T-cell (primary cell): ENCODE measurements at regions not wholly inside any gene's neighbourhood (a gene's known extent, or its start where the extent isn't known, plus 50 kb on each side); places are given as distances from the start of the nearest gene placed in this dataset.

ENCODE experiments used
- ATAC-seq, 4 experiments: fragments of 200-7000 bp in 3 of 4; fragments of 150-1000 bp in 1 of 4; cut with Tn5 transposase; replicated peaks in 1 of 4; 1 replicate in 3 of 4; 2 replicates in 1 of 4; pipeline ENCODE4 v1.10.0; 2021; ENCODE audit warnings: moderate library complexity in 3 of 4, mild to moderate bottlenecking in 2 of 4, moderate number of reproducible peaks in 1 of 4
- CTCF ChIA-PET, 2 donors: fragments of 300-600 bp; sonication (Branson Sonifier 250); formaldehyde crosslinking; loops; one replicate each; lab custom pipeline; 2022; ENCODE audit warnings: antibody characterized with exemption in 2 of 2; lab: Charles Lee
- POLR2A ChIA-PET, 2 donors: fragments of 300-600 bp; sonication (Branson Sonifier 250); formaldehyde crosslinking; loops; one replicate each; lab custom pipeline; 2022; ENCODE audit warnings: antibody characterized with exemption in 2 of 2; lab: Charles Lee
- DNase-seq, 35 experiments: peaks; one replicate each; pipeline versions ENCODE4 v3.0.0 to v3.0.0-alpha.2; 2013 to 2023
- H3K27ac ChIP-seq: one replicate; pipeline ENCODE4 v1.5.1; 2013; ENCODE audit warnings: low read length
- H3K27me3 ChIP-seq, 2 experiments: replicated peaks in 1 of 2; 1 replicate in 1 of 2; 2 replicates in 1 of 2; pipeline versions ENCODE4 v1.6.1 to v1.7.0; 2013; ENCODE audit warnings: low read length in 1 of 2, mixed read lengths in 1 of 2; ENCODE audit not compliant: control insufficient read depth in 2 of 2, insufficient read depth in 2 of 2; ENCODE audit errors: extremely low read depth in 1 of 2
- H3K36me3 ChIP-seq, 2 donors: 1 replicate in 1 of 2; 2 replicates in 1 of 2; pipeline versions ENCODE4 v1.6.1 to v1.7.0; 2013; ENCODE audit warnings: low read length in 1 of 2; ENCODE audit not compliant: control insufficient read depth in 2 of 2, insufficient read depth in 1 of 2; ENCODE audit errors: extremely low read depth in 1 of 2
- H3K4me1 ChIP-seq, 2 experiments: 1 replicate in 1 of 2; 2 replicates in 1 of 2; pipeline versions ENCODE4 v1.6.1 to v1.7.0; 2013; ENCODE audit warnings: low read length in 2 of 2, mixed read lengths in 1 of 2; ENCODE audit not compliant: insufficient read depth in 2 of 2, control insufficient read depth in 1 of 2; ENCODE audit errors: extremely low read depth in 1 of 2
- H3K4me3 ChIP-seq, 2 donors: 1 replicate in 1 of 2; 2 replicates in 1 of 2; pipeline versions ENCODE4 v1.5.1 to v1.7.0; 2013; ENCODE audit warnings: mild to moderate bottlenecking in 2 of 2, low read length in 1 of 2, moderate library complexity in 1 of 2; ENCODE audit not compliant: control insufficient read depth in 1 of 2; ENCODE audit errors: extremely low read depth in 1 of 2
- H3K9me3 ChIP-seq: 2 replicates; pipeline ENCODE4 v1.7.0; 2013
- H3K27ac Mint-ChIP-seq, 2 donors: one replicate each; pipeline ENCODE4 v1.8.0; 2020 to 2021; ENCODE audit warnings: mild to moderate bottlenecking in 2 of 2, mixed read lengths in 2 of 2
- H3K27me3 Mint-ChIP-seq, 2 donors: one replicate each; pipeline ENCODE4 v1.8.0; 2021 to 2022; ENCODE audit warnings: mixed read lengths in 2 of 2
- H3K36me3 Mint-ChIP-seq: one replicate; pipeline ENCODE4 v1.8.0; 2021; ENCODE audit warnings: mixed read lengths
- H3K4me1 Mint-ChIP-seq, 3 donors: one replicate each; pipeline ENCODE4 v1.8.0; 2020 to 2022; ENCODE audit warnings: mixed read lengths in 3 of 3, mild to moderate bottlenecking in 1 of 3
- H3K4me3 Mint-ChIP-seq, 3 donors: one replicate each; pipeline ENCODE4 v1.8.0; 2020 to 2022; ENCODE audit warnings: mild to moderate bottlenecking in 3 of 3, mixed read lengths in 3 of 3, moderate library complexity in 3 of 3
- H3K9me3 Mint-ChIP-seq, 3 donors: one replicate each; pipeline ENCODE4 v1.8.0; 2020 to 2022; ENCODE audit warnings: mixed read lengths in 3 of 3
- WGBS: methylation state at CpG from one replicate; pipeline ENCODE4 v1.1.5; 2013; ENCODE audit warnings: missing lambda C conversion rate; ENCODE audit not compliant: insufficient coverage; 5-methylcytosine and 5-hydroxymethylcytosine counted together

DNA sequence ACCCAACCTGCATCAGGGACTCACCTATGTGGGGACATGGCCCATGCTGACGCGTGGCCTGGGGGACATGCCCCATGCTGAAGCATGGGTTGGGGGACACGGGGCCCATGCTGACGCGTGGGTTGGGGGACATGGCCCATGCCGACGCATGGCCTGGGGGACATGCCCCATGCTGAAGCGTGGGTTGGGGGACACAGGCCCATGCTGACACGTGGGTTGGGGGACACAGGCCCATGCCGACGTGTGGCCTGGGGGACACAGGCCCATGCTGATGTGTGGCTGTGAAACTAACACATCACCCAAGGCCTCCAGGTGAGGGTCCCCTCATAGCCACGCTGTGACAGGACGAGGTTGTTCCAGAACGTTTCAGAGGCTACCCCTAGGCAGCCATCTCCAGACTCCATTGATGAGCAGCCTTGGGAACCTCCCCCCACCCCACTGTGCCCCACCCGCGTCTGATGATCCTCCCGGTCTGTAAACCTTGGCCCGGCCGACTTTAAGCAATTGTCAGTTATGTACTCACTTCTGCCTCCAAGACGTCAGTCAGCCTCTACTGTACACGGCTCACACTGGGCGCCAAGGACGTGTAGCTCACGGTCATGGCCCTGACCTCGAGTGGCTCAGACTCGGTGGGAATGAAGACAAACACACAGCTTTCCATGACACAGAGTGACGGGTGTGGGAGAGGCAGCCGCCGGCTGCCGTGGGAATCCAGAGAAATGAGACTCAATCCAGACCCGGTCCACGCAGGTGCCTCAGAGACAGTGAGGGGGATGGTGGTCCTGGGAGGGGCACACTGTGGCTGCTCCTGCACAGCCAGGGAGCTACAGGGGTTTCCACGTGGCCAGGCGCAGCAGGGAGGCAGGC is 50.2 kb upstream of the SLC66A3 start:
- H3K36me3 ChIP-seq: no peaks in the 10 kb centered on the region
- peak overlapping the region; percentile 62 for H3K27ac ChIP-seq
- H3K9me3 ChIP-seq: no peaks in the 10 kb centered on the region
- no peaks in the 10 kb centered on the region for H3K36me3 Mint-ChIP-seq
- H3K9me3 Mint-ChIP-seq: no peaks in the 10 kb centered on the region
- no peak overlapping the region for H3K4me3 ChIP-seq
- H3K4me1 Mint-ChIP-seq: peaks cover 20 to 38% (median 21%) of the 10 kb centered on the region in 3 donors
- H3K27ac Mint-ChIP-seq: peak overlapping the region in 1 of 2 donors; percentile 88
- DNase-seq (no peak), ATAC-seq (no peak)
- no peaks in the 10 kb centered on the region for H3K27me3 Mint-ChIP-seq
- peaks cover 0 to 15% of the 10 kb centered on the region in 2 experiments for H3K27me3 ChIP-seq
- ChIA-PET POLR2A (interaction anchor here in 1 of 2 donors (0.6 kb wide), 1 partner anchor 1752 kb away, joined by 4 read pairs; no protein-coding TSS in a partner anchor), CTCF (interaction anchor here in 1 of 2 donors (0.5 to 1.3 kb wide), 2 partner anchors 272 to 1379 kb away, joined by 3 to 4 read pairs; no protein-coding TSS in a partner anchor)
- H3K4me1 ChIP-seq: peaks cover 0 to 28% of the 10 kb centered on the region in 2 experiments
- H3K4me3 Mint-ChIP-seq: peak overlapping the region in 2 of 3 donors; percentile 58 to 71
- 90% methylated on average over 30 of the region's 34 CpGs for WGBS
